ENCODE measurements at regions not wholly inside any gene's neighbourhood (a gene's known extent, or its start where the extent isn't known, plus 50 kb on each side); places are given as distances from the start of the nearest gene placed in this dataset.

DNA sequence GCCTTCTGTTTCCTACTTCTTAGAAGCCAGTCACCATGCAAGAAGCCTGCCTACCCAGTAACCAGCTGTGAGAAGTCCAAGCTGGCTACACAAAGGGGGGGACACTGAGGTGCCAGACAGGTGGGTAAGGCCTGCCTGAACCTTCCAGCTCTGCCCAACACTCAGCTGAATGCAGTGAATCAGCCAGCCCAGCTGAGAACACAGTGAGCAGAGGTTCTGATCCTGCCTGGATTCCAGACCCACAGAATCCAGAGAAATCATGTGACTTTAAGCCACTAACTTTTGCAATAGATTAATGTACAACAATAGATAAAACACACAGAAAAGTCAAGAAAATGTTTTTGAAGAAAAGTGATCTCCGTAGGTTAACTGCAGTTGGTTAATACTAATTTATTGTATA is 151.7 kb downstream of the EFNB2 start:
- no peak overlapping the region for H3K4me3 ChIP-seq (ENCODE audit: low read length)
- H3K4me2 ChIP-seq (ENCODE audit: low read length), result no peak overlapping the region
- no peaks in the 10 kb centered on the region for H3K36me3 ChIP-seq (ENCODE audit: insufficient read depth, low read length)
- peaks cover 6% of the 10 kb centered on the region for H3K4me1 ChIP-seq (ENCODE audit: control insufficient read depth, insufficient read depth, low read length)
- no peak overlapping the region for H3K9ac ChIP-seq (ENCODE audit: low read depth, low read length)
- no peaks in the 10 kb centered on the region for H3K27me3 ChIP-seq (ENCODE audit: control insufficient read depth, insufficient read depth, low read length)
- H3K9me3 ChIP-seq (replicated peaks; ENCODE audit: low read length), result no peaks in the 10 kb centered on the region

DNA sequence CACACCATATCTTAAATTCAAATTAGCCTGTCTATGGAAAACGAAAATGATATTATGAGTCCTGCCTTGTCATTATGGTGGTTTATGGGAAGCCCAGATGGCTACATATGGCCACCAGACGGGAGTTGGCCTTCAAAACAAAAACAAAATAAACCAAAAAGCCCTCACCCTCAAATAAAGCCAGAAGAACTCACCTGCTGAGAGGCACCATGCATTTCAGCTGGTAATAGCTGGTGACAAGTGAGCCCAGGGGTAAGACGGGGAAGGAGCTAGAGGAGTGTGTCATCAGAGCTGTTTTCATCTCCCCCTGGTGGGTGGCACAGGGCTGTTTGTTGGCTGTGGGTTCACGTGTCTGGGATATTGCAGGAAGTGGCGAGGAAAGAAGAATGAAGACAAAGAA is 152.9 kb downstream of the EFNB2 start:
- no peaks in the 10 kb centered on the region for H3K9me3 ChIP-seq (replicated peaks; ENCODE audit: low read length)
- no peak overlapping the region for H3K4me3 ChIP-seq (ENCODE audit: low read length)
- no peak overlapping the region for H3K9ac ChIP-seq (ENCODE audit: low read depth, low read length)
- no peak overlapping the region for H3K4me2 ChIP-seq (ENCODE audit: low read length)
- peaks cover 13% of the 10 kb centered on the region for H3K4me1 ChIP-seq (ENCODE audit: control insufficient read depth, insufficient read depth, low read length)
- H3K27me3 ChIP-seq (ENCODE audit: control insufficient read depth, insufficient read depth, low read length), result no peaks in the 10 kb centered on the region
- H3K36me3 ChIP-seq (ENCODE audit: insufficient read depth, low read length), result no peaks in the 10 kb centered on the region

DNA sequence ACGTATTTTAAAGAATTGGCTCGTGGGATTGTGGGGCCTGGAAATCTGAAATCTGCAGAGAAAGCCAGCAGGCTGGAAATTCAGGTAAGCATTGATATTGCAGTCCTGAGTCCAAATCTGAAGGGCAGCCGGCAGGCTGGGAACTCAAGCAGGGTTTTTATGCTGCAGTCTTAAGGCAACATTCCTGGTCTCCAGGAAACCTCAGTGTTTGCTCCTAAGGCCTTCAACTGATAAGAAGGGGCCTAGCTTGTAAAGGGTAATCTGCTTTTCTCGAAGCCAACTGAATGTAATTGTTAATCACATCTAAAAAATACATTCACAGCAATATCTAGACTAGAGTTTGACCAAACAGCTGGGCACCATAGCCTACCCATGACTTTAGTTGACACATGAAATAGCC is 154.4 kb downstream of the EFNB2 start:
- Histone ChIP-seq H3K9ac (ENCODE audit: low read depth, low read length) (no peak overlapping the region), H3K4me3 (ENCODE audit: low read length) (no peak overlapping the region), H3K4me2 (ENCODE audit: low read length) (no peak overlapping the region), H3K4me1 (ENCODE audit: control insufficient read depth, insufficient read depth, low read length) (peaks cover 25% of the 10 kb centered on the region), H3K27me3 (ENCODE audit: control insufficient read depth, insufficient read depth, low read length) (no peaks in the 10 kb centered on the region), H3K36me3 (ENCODE audit: insufficient read depth, low read length) (no peaks in the 10 kb centered on the region), H3K9me3 (replicated peaks; ENCODE audit: low read length) (no peaks in the 10 kb centered on the region)

DNA sequence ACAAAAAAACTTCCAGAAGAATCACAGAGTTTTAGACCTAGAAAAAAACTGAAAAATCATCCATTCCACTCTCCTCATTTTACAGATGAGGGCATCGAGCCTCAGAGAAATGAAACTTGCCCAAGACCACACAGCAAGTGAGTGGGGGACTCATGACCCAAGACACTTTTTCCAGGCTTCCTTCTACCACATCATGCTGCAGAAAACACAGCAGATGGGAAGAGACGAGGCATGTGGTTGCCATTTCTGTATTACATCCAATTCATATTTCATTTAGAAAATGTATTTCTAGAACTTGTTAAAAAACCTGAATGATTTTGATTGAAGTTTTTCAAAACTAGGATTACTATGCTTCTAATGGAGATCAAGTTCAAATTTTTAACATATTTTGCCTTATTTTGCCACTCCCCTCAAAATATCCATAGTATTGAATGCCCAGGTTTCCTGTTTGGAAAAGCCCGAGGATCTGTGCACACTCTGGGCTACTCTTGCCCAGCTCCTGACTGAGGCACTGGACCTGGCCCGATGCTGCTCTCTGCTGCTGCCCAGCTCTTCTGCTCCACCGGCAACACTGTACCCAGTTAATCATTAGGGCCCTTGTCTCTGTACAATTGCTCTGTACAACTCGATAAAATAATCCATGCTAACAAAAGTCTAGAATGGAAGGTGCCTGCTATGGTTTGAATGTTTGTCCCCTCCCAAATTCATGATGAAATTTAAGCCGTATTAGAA is 157.4 kb downstream of the EFNB2 start:
- Histone ChIP-seq H3K4me2 (ENCODE audit: low read length) (no peak overlapping the region), H3K4me1 (ENCODE audit: control insufficient read depth, insufficient read depth, low read length) (peaks cover 47% of the 10 kb centered on the region), H3K27me3 (ENCODE audit: control insufficient read depth, insufficient read depth, low read length) (no peaks in the 10 kb centered on the region), H3K36me3 (ENCODE audit: insufficient read depth, low read length) (no peaks in the 10 kb centered on the region), H3K9me3 (replicated peaks; ENCODE audit: low read length) (no peaks in the 10 kb centered on the region), H3K4me3 (ENCODE audit: low read length) (no peak overlapping the region), H3K9ac (ENCODE audit: low read depth, low read length) (no peak overlapping the region)

DNA sequence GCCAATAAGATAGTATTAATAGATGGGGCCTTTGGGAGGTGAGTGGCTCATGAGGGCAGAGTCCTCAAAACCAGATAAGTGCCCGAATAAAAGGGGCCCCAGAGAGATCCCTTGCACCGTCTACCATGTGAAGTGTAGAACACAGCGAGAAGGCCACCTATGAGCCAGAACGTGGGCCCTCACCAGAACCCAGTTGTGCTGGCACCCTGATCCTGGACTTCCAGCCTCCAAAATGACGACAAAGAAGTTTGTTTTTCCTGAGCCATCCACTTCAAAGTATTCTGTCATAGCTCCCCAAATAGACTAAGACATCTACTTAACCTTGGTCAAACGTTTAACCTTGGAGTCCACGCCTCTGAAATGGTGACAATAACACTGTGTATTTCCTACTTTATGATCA is 158.1 kb downstream of the EFNB2 start:
- peaks cover 54% of the 10 kb centered on the region for H3K4me1 ChIP-seq (ENCODE audit: control insufficient read depth, insufficient read depth, low read length)
- no peak overlapping the region for H3K4me2 ChIP-seq (ENCODE audit: low read length)
- no peak overlapping the region for H3K9ac ChIP-seq (ENCODE audit: low read depth, low read length)
- no peak overlapping the region for H3K4me3 ChIP-seq (ENCODE audit: low read length)
- no peaks in the 10 kb centered on the region for H3K9me3 ChIP-seq (replicated peaks; ENCODE audit: low read length)
- no peaks in the 10 kb centered on the region for H3K27me3 ChIP-seq (ENCODE audit: control insufficient read depth, insufficient read depth, low read length)
- H3K36me3 ChIP-seq (ENCODE audit: insufficient read depth, low read length), result no peaks in the 10 kb centered on the region

DNA sequence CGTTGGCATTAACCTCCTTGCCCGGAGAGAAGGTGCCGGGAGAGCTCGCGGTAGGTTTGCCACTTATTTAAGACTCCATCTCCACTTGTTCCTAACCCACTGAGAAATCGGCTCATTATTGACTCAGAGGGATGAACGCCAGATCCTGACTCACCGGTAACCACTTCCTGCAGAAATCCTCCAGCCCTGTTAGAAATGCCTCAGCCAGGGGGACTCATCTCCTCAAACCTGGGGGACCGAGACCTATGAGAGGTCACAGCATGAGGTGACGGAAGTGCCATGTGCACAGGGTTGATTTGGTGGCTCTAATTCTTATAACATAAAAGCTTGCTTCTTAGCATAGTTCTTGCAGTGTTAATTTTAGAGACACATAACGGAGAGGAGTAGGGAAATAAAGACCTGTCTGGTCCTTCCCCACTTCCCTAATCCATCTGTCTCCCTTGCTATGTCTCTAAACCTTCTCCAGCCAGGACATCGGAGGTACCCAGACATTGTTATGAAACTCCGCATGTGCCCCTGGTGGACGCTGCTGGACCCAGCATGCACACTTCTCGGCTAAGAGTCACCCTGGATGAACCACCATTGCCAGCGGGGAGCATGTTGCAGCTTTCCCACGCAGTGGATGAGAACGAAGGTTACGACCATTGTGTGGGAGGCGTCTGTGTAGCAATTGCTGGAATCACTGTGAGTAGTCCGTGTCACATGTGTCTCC is 158.9 kb downstream of the EFNB2 start:
- Histone ChIP-seq H3K9me3 (replicated peaks; ENCODE audit: low read length) (no peaks in the 10 kb centered on the region), H3K4me1 (ENCODE audit: control insufficient read depth, insufficient read depth, low read length) (peaks cover 59% of the 10 kb centered on the region), H3K4me3 (ENCODE audit: low read length) (no peak overlapping the region), H3K9ac (ENCODE audit: low read depth, low read length) (no peak overlapping the region), H3K27me3 (ENCODE audit: control insufficient read depth, insufficient read depth, low read length) (no peaks in the 10 kb centered on the region), H3K36me3 (ENCODE audit: insufficient read depth, low read length) (no peaks in the 10 kb centered on the region), H3K4me2 (ENCODE audit: low read length) (peak overlapping the region; percentile 50)

DNA sequence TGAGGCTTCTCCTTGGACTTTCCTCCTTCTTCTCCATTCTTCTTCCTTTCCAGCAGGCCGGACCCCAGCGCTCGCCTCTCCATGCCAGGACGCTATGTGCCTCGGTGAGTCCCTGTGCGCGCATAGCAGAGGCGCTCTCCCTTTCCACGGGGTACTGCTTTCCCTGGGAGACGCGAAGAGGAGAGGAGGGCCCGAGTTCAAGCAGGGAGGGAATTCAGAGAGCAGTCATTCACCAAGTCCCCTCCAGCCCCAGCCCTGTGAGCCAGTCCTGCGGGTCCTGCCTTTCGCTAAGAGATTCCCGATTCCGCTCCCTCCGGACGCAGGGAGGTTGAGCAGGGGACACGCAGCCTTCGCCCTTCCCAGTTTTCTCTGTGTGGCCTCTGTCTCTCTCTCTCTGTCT is 160.4 kb downstream of the EFNB2 start:
- Histone ChIP-seq H3K9ac (ENCODE audit: low read depth, low read length) (no peak overlapping the region), H3K4me1 (ENCODE audit: control insufficient read depth, insufficient read depth, low read length) (peaks cover 59% of the 10 kb centered on the region), H3K4me3 (ENCODE audit: low read length) (no peak overlapping the region), H3K27me3 (ENCODE audit: control insufficient read depth, insufficient read depth, low read length) (no peaks in the 10 kb centered on the region), H3K36me3 (ENCODE audit: insufficient read depth, low read length) (no peaks in the 10 kb centered on the region), H3K4me2 (ENCODE audit: low read length) (no peak overlapping the region), H3K9me3 (replicated peaks; ENCODE audit: low read length) (no peaks in the 10 kb centered on the region)

DNA sequence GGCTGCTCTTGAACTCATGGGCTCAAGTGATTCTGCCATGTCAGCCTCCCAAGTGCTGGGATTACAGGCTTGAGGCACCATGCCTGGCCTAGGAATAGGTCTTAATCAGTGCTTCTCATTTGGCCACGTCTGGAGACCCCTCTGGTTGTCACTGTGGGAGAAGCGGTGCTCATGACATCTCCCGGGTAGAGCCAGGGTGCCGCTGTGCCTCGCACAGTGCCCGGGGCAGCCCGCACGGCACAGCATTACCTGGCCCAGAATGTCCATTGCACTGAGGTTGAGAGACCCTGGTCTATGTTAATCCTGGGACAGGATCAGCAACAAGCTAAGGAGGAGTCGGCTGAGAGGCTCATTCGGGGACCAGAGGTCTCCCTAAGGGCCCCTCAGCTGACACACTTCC is 160.8 kb downstream of the EFNB2 start:
- Histone ChIP-seq H3K4me3 (ENCODE audit: low read length) (no peak overlapping the region), H3K9ac (ENCODE audit: low read depth, low read length) (no peak overlapping the region), H3K4me2 (ENCODE audit: low read length) (no peak overlapping the region), H3K4me1 (ENCODE audit: control insufficient read depth, insufficient read depth, low read length) (peaks cover 59% of the 10 kb centered on the region), H3K9me3 (replicated peaks; ENCODE audit: low read length) (no peaks in the 10 kb centered on the region), H3K27me3 (ENCODE audit: control insufficient read depth, insufficient read depth, low read length) (no peaks in the 10 kb centered on the region), H3K36me3 (ENCODE audit: insufficient read depth, low read length) (no peaks in the 10 kb centered on the region)

DNA sequence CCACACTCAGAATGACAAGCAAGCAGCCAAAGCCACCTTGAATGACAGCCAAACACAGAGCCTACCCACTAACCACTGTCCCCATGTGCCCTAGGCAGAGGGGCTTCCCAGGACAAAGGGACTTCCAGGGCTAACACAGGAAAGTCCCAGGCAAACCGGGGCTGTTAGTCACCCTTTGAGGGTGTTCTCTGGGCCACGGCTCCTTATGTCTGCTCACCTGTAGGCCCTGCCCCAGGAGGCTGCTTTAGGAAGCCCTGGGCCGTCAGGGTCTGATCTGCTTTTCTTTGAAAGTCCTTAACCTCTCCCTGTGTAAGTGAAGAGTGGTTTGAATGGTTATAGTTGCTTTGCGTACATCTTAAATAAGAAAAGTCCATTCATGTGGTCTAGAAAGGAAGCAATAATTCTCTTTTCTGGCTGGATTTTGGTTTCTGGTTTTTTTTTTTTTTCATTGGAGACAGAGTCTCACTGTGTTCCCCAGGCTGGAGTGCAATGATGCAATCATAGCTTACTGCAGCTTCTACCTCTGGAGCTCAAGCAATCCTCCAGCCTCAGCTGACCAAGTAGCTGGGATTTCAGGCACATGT is 161.4 kb downstream of the EFNB2 start:
- Histone ChIP-seq H3K9me3 (replicated peaks; ENCODE audit: low read length) (no peaks in the 10 kb centered on the region), H3K4me3 (ENCODE audit: low read length) (no peak overlapping the region), H3K4me1 (ENCODE audit: control insufficient read depth, insufficient read depth, low read length) (peaks cover 58% of the 10 kb centered on the region), H3K36me3 (ENCODE audit: insufficient read depth, low read length) (no peaks in the 10 kb centered on the region), H3K4me2 (ENCODE audit: low read length) (no peak overlapping the region), H3K27me3 (ENCODE audit: control insufficient read depth, insufficient read depth, low read length) (no peaks in the 10 kb centered on the region), H3K9ac (ENCODE audit: low read depth, low read length) (no peak overlapping the region)

DNA sequence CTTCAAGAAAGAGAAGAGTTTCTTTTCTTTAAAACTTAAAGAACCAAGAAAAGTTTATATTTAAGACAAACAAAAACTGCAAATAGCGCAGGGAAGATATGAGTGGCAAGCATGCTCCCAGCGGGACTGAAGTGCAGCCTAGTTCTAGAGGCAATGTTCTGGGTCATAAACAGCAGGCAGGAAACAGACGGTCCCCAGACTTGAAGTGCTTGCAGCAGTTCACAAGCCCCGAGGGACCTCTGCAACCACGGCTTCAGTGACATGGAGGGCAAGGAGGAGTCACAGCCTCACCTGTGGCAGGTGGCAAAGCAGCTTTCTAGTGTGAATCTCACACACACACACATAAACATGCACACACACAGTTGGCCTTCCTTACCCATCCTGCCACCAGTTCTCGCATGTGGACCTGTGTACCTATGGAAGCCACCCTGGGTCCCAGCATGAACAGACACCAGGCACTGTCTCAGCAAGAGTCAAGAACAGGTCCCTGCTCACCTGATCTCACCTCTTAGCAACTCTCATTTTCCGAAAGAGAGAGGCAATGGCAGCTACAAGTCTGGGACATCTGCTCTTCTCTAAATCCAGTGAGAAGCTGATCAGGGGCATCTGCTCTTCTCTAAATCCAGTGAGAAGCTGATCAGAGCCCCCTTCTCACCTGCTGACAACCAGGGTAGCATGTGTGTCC is 162.0 kb downstream of the EFNB2 start:
- Histone ChIP-seq H3K4me1 (ENCODE audit: control insufficient read depth, insufficient read depth, low read length) (peaks cover 56% of the 10 kb centered on the region), H3K9ac (ENCODE audit: low read depth, low read length) (no peak overlapping the region), H3K27me3 (ENCODE audit: control insufficient read depth, insufficient read depth, low read length) (no peaks in the 10 kb centered on the region), H3K4me2 (ENCODE audit: low read length) (no peak overlapping the region), H3K9me3 (replicated peaks; ENCODE audit: low read length) (no peaks in the 10 kb centered on the region), H3K36me3 (ENCODE audit: insufficient read depth, low read length) (no peaks in the 10 kb centered on the region), H3K4me3 (ENCODE audit: low read length) (no peak overlapping the region)

All from skeletal muscle satellite cell (primary cell).